Keratinocyte (primary cell): ENCODE measurements at regions not wholly inside any gene's neighbourhood (a gene's known extent, or its start where the extent isn't known, plus 50 kb on each side); places are given as distances from the start of the nearest gene placed in this dataset.

Experiments
- DNase-seq: peaks from one replicate; pipeline ENCODE4 v3.0.0-alpha.2; 2011; ENCODE audit warnings: low read depth, missing footprints, low spot score
- FAIRE-seq: peaks from 2 replicates; lab custom pipeline; 2011; peaks lifted over from hg19 to GRCh38; lab: Jason Lieb, UNC
- H2AFZ ChIP-seq: 2 replicates; pipeline ENCODE4 v1.6.0; 2012; ENCODE audit warnings: low read length, control low read depth, inconsistent platforms; ENCODE audit not compliant: control insufficient read depth
- H3K27ac ChIP-seq: 2 replicates; pipeline ENCODE4 v1.5.1; 2011; ENCODE audit warnings: low read length; ENCODE audit not compliant: control insufficient read depth, insufficient read depth
- H3K27me3 ChIP-seq: 3 replicates; pipeline ENCODE4 v1.6.0; 2011; ENCODE audit warnings: low read length; ENCODE audit not compliant: control insufficient read depth, insufficient read depth; ENCODE audit errors: extremely low read depth
- H3K36me3 ChIP-seq, 2 experiments: 2 replicates in 1 of 2; 3 replicates in 1 of 2; pipeline ENCODE4 v1.5.1; 2011; ENCODE audit warnings: low read length in 2 of 2, mild to moderate bottlenecking in 1 of 2; ENCODE audit not compliant: control insufficient read depth in 2 of 2, insufficient read depth in 2 of 2; ENCODE audit errors: extremely low read depth in 1 of 2
- H3K4me1 ChIP-seq: 3 replicates; pipeline ENCODE4 v1.5.1; 2011; ENCODE audit warnings: low read length; ENCODE audit not compliant: control insufficient read depth, insufficient read depth; ENCODE audit errors: extremely low read depth
- H3K4me2 ChIP-seq: 3 replicates; pipeline ENCODE4 v1.6.0; 2011; ENCODE audit warnings: low read depth, low read length; ENCODE audit not compliant: control insufficient read depth, insufficient read depth; ENCODE audit errors: extremely low read depth
- H3K4me3 ChIP-seq, 3 experiments: fragments of 200-600 bp in 1 of 3; sonication (generic) in 1 of 3; 2 replicates in 2 of 3; 3 replicates in 1 of 3; pipeline ENCODE4 v1.5.1; 2011 to 2016; ENCODE audit warnings: low read length in 3 of 3, mild to moderate bottlenecking in 3 of 3, control low read depth in 2 of 3, inconsistent platforms in 1 of 3, low read depth in 1 of 3, mixed read lengths in 1 of 3, mixed run types in 1 of 3, moderate library complexity in 1 of 3; ENCODE audit not compliant: control insufficient read depth in 2 of 3, insufficient read depth in 2 of 3; ENCODE audit errors: extremely low read depth in 1 of 3
- H3K79me2 ChIP-seq: 2 replicates; pipeline ENCODE4 v1.6.0; 2012; ENCODE audit warnings: low read length; ENCODE audit not compliant: control insufficient read depth, insufficient read depth
- H3K9ac ChIP-seq: 3 replicates; pipeline ENCODE4 v1.6.0; 2011; ENCODE audit warnings: low read length; ENCODE audit not compliant: control insufficient read depth, insufficient read depth; ENCODE audit errors: extremely low read depth
- H3K9me1 ChIP-seq: 3 replicates; pipeline ENCODE4 v1.6.0; 2011; ENCODE audit warnings: low read length; ENCODE audit not compliant: control insufficient read depth, insufficient read depth; ENCODE audit errors: extremely low read depth
- H3K9me3 ChIP-seq: 2 replicates; pipeline ENCODE4 v1.5.1; 2012; ENCODE audit warnings: low read depth, low read length; ENCODE audit not compliant: control insufficient read depth
- H4K20me1 ChIP-seq: 3 replicates; pipeline ENCODE4 v1.6.0; 2011; ENCODE audit warnings: low read length; ENCODE audit not compliant: control insufficient read depth, insufficient read depth; ENCODE audit errors: extremely low read depth
- CTCF ChIP-seq, 3 experiments: IDR thresholded peaks in 1 of 3; conservative IDR thresholded peaks in 1 of 3; optimal IDR thresholded peaks in 1 of 3; 2 replicates in 2 of 3; 3 replicates in 1 of 3; pipeline versions ENCODE3 to v1.5.1; 2011; ENCODE audit warnings: low read length in 3 of 3, mild to moderate bottlenecking in 3 of 3, moderate library complexity in 2 of 3, control low read depth in 1 of 3, inconsistent platforms in 1 of 3; ENCODE audit not compliant: insufficient read depth in 2 of 3; ENCODE audit errors: extremely low read depth in 1 of 3
- EZH2 ChIP-seq: IDR thresholded peaks from one replicate; pipeline ENCODE4 v1.6.1; 2012; ENCODE audit warnings: inconsistent platforms, mild to moderate bottlenecking, low read length, moderate library complexity
- dilution Hi-C: fragments of 300-500 bp; cut with MboI; formaldehyde crosslinking; loops from one replicate; pipeline ENCODE4 v1.7.0; 2020; ENCODE audit warnings: low sequenced_read_pairs; ENCODE audit not compliant: extremely low pct_ligation_motif_present

- no peaks in the 10 kb centered on the region for H3K27me3 ChIP-seq
- H3K27ac ChIP-seq = no peak overlapping the region
- TF ChIP-seq EZH2 (no peak), CTCF (optimal IDR thresholded peaks at IDR 0.05 in 1 of 3, IDR thresholded peaks at IDR 0.05 in 1 of 3, conservative IDR thresholded peaks at IDR 0.05 in 1 of 3; ENCODE audit: extremely low read depth in 1 of 3, insufficient read depth in 2 of 3, low read length in 3 of 3) (no peak)
- H3K9ac ChIP-seq = no peak overlapping the region
- H3K9me3 ChIP-seq = no peaks in the 10 kb centered on the region
- H3K4me2 ChIP-seq = no peak overlapping the region
- no peaks in the 10 kb centered on the region for H3K4me1 ChIP-seq
- no peaks in the 10 kb centered on the region for H4K20me1 ChIP-seq
- H2AFZ ChIP-seq = no peak overlapping the region
- H3K36me3 ChIP-seq = no peaks in the 10 kb centered on the region
- no peaks in the 10 kb centered on the region for H3K79me2 ChIP-seq
- no peaks in the 10 kb centered on the region for H3K9me1 ChIP-seq
- no peak for DNase-seq
- no peak overlapping the region for H3K4me3 ChIP-seq
- no peak for FAIRE-seq
- dilution Hi-C loops = no loop called here
Observed at GRCh38 chr9:3138231-3139229, 294.6 kb upstream of the PUM3 start.

- DNase-seq = no peak
- Histone ChIP-seq H3K27ac (no peak overlapping the region), H3K9ac (no peak overlapping the region), H3K79me2 (no peaks in the 10 kb centered on the region), H3K9me1 (no peaks in the 10 kb centered on the region), H2AFZ (no peak overlapping the region), H3K9me3 (no peaks in the 10 kb centered on the region), H3K4me2 (no peak overlapping the region), H3K4me1 (no peaks in the 10 kb centered on the region), H3K36me3 (no peaks in the 10 kb centered on the region), H3K27me3 (no peaks in the 10 kb centered on the region), H4K20me1 (no peaks in the 10 kb centered on the region), H3K4me3 (no peak overlapping the region)
- dilution Hi-C loops = no loop called here
- no peak for TF ChIP-seq EZH2
- TF ChIP-seq CTCF (optimal IDR thresholded peaks at IDR 0.05 in 1 of 3, IDR thresholded peaks at IDR 0.05 in 1 of 3, conservative IDR thresholded peaks at IDR 0.05 in 1 of 3; ENCODE audit: extremely low read depth in 1 of 3, insufficient read depth in 2 of 3, low read length in 3 of 3) = no peak
- no peak for FAIRE-seq
Observed at GRCh38 chr9:3137347-3137695, 293.4 kb upstream of the PUM3 start.
